Spleen (tissue), 7 donors: ENCODE measurements at regions not wholly inside any gene's neighbourhood (a gene's known extent, or its start where the extent isn't known, plus 50 kb on each side); places are given as distances from the start of the nearest gene placed in this dataset.

Source experiments
- POLR2A ChIP-seq, 3 donors: fragments of 450-650 bp; IDR thresholded peaks; one replicate each; pipeline ENCODE4 v1.5.1; 2017; ENCODE audit warnings: antibody characterized with exemption in 3 of 3, mild to moderate bottlenecking in 1 of 3
- TF ChIP-seq, protein P1 (sequence below), 11 experiments: fragments of 200-600 bp in 7 of 11; fragments of 450-650 bp in 4 of 11; sonication (generic) in 4 of 11; IDR thresholded peaks in 8 of 11; conservative IDR thresholded peaks in 3 of 11; 1 replicate in 7 of 11; 2 replicates in 4 of 11; pipeline versions ENCODE4 v1.4.0 to v1.8.0; 2016 to 2021; ENCODE audit warnings: antibody characterized with exemption in 11 of 11, inconsistent platforms in 4 of 11, mild to moderate bottlenecking in 1 of 11
- donor health status: DM: no; HTN: no; CAD: no; lungs with moderate emphysema.
- donor health status: DM: no; HTN: no; CAD: no.
- donor health status: DM: no; HTN: no; CAD: no.

DNA sequence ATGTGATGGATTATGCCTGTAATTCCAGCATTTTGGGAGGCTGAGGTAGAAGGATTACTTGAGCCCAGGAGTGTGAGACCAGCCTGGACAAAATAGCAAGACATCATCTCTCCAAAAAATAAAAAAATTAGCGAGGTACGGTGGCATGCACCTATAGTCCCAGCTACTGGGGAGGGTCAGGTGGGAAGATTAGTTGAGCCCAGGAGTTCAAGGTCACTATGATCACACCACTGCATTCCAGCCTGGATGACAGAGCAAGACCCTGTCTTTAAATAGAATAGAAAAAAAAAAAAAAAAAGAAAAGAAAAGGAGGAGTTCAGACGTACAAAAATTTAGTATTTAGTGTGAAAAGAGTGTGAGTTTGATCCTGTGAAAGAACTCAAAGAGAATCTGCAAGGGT lies 154.9 kb downstream of the NR4A2 start:
- TF ChIP-seq, protein P1, sequence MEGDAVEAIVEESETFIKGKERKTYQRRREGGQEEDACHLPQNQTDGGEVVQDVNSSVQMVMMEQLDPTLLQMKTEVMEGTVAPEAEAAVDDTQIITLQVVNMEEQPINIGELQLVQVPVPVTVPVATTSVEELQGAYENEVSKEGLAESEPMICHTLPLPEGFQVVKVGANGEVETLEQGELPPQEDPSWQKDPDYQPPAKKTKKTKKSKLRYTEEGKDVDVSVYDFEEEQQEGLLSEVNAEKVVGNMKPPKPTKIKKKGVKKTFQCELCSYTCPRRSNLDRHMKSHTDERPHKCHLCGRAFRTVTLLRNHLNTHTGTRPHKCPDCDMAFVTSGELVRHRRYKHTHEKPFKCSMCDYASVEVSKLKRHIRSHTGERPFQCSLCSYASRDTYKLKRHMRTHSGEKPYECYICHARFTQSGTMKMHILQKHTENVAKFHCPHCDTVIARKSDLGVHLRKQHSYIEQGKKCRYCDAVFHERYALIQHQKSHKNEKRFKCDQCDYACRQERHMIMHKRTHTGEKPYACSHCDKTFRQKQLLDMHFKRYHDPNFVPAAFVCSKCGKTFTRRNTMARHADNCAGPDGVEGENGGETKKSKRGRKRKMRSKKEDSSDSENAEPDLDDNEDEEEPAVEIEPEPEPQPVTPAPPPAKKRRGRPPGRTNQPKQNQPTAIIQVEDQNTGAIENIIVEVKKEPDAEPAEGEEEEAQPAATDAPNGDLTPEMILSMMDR (IDR thresholded peaks at IDR 0.05 in 8 of 11, conservative IDR thresholded peaks at IDR 0.05 in 3 of 11): no peak
- TF ChIP-seq POLR2A (IDR thresholded peaks at IDR 0.05): no peak
